ENCODE measurements at regions not wholly inside any gene's neighbourhood (a gene's known extent, or its start where the extent isn't known, plus 50 kb on each side); places are given as distances from the start of the nearest gene placed in this dataset.

GRCh38 chr10:34884272-34884952, 69.3 kb upstream of the PARD3 start:
- TF ChIP-seq CTCF (IDR thresholded peaks at IDR 0.05; ENCODE audit: borderline replicate concordance, extremely low read depth, low read length, poor library complexity, severe bottlenecking) (no peak), EZH2 (IDR thresholded peaks at IDR 0.05; ENCODE audit: borderline replicate concordance, low read depth, low read length, severe bottlenecking) (no peak)
